RPMI8226 (cell line): ENCODE measurements at regions not wholly inside any gene's neighbourhood (a gene's known extent, or its start where the extent isn't known, plus 50 kb on each side); places are given as distances from the start of the nearest gene placed in this dataset.
"Not testable (repeated sequence)": the region's sequence is repeated elsewhere in the genome, so short reads cannot be mapped to it uniquely, and the experiment has no call there.

Experiments
- DNase-seq: peaks from one replicate; pipeline ENCODE4 v3.0.0-alpha.2; 2015

- DNase-seq: no peak
Measured at GRCh38 chr18:66271962-66272361, 331.9 kb downstream of the CDH19 start.

GRCh38 chr18:66264130-66264529 lies 339.8 kb downstream of the CDH19 start:
- no peak for DNase-seq

DNA sequence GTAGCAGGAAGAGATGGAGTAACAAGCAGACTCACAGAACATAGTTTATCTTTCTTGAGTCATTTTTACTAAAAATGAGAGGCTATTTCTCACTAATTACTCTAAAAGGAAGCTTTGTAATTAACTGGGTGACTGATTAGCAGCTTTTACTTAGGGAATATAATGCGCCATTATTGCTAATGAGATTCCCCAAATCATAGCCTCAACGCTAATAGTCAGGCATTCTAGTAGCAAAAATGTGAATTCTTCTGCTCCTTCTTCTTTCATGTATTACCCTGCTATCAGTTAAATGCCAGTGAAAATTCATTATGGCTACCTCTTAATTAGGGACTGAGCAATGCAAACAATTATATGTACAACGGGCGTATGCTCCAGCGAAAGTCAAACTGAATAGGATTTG lies 349.8 kb downstream of the CDH19 start:
- no peak for DNase-seq

DNA sequence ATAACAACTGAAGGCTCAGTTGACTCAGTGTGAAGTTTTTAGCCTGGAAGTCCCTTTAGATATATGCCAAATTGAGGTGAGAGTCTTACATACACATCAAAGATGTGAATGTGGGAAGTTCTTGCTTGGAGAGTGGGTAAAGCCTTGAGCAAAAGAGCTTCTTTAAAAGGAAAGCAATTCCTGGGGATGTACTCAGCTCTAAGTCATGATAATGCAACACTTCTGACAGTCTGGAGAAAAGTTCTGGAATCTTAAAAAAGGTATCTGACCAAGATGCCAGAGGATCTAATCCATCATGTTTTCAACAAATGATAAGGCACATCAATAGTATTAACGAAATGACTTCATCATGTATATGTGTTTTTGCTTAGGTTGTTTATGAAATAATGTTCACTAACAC lies 351.2 kb downstream of the CDH19 start:
- DNase-seq: no peak

GRCh38 chr18:66235206-66235605 lies 368.7 kb downstream of the CDH19 start:
- no peak for DNase-seq

GRCh38 chr18:66226782-66227181 lies 377.1 kb downstream of the CDH19 start:
- no peak for DNase-seq

DNA sequence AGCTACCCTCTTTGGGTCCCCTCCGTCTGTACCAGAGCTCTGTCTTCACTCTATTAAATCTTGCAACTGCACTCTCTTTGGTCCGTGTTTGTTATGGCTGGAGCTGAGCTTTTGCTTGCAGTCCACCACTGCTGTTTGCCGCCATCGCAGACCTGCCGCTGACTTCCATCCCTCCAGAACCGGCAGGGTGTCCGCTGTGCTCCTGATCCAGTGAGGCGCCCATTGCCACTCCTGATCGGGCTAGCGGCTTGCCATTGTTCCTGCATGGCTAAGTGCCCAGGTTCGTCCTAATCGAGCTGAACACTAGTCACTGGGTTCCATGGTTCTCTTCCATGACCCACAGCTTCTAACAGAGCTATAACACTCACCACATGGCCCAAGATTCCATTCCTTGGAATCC lies 380.6 kb downstream of the CDH19 start:
- not testable (repeated sequence) for DNase-seq

DNA sequence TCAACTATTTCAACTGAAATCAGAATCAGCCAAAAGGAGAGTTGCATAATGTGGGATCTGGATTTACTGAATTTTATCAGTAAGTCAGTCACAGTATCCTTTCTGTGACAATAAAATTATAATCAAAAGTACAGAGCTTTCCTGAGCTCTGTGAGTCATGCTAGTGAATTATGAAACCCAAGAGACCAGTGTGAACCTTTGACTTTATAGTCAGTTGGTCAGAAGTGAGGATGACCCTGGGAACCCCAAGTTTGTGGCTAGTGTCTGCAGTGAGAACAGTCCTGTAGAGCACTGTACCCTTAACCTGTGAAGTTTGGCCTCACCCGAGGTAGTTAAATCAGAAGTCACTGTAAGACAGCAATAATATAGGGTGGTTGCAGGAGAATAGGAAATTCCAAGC lies 381.7 kb downstream of the CDH19 start:
- no peak for DNase-seq

DNA sequence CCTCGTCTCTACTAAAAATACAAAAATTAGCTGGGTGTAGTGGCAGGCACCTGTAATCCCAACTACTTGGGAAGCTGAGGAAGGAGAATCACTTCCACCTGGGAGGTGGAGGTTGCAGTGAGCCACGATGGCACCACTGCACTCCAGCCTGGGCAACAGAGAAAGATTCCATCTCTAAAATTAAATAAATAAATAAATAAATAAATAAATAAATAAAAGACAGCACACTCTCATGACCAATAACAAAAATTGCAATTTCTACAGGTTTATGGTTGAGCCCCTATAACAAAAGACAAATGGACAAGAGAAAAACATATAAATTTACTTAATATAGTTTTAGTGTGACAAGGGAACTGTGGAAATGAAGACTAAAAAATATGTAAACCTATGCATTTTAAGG lies 384.1 kb downstream of the CDH19 start:
- no peak for DNase-seq

DNA sequence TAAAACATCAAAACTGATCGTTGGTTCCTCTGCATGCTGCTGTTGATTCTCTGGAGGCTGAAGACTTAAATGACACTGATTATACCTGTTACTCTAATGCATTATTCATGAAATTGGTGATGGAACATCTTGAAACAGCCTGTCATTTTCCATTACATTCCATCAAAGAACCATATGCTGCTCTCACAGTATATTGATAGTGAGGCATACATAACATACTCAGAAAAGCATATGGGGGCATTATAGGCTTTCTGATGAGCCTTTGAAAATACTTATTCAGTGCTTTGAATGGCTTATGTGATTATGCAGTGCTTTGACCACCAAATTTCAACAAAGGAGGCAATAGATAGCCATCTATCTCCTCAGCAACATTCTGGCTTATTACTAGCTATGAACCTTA lies 392.1 kb downstream of the CDH19 start:
- no peak for DNase-seq

GRCh38 chr18:66210875-66211274 lies 393.0 kb downstream of the CDH19 start:
- no peak for DNase-seq

DNA sequence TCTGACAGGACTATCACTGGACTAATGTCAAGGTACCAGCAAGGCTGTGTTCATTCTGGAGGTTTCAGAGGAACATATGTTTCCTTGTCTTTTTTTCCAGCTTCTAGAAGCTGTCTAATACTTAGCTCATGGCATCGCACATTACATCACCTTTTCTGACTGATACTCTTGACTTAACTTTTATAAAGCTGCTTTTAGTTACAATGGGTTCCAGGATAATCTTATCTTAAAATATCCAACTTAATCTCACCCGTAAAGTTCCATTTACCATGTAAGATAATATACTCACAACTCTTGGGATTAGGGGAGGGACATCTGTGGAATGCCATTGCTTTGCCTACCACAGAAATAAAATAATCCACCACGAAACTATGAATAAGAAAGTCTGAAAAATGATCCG lies 394.2 kb downstream of the CDH19 start:
- DNase-seq: no peak

GRCh38 chr18:66196805-66197204 lies 407.1 kb downstream of the CDH19 start:
- DNase-seq: no peak

GRCh38 chr18:66193938-66194337 lies 410.0 kb downstream of the CDH19 start:
- DNase-seq: no peak

DNA sequence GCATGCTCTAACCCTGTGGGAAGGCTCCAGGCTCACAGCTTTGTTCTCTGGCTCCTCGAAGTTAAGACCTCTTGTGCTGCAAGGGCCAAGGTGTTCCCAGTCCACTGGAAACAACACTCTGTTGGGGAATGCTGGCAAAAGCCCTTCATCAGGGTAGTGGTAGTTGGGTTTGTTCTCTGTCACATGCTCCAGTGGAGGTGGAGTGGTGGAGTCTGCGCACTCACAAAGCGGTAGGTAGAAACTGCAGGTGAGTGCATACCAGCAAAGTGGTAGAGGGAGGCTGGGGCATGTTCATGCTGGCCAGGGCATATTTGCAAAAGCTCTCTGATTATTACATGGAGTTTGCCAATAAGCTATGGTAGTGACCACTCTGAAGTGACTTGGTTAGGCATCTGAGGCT lies 410.5 kb downstream of the CDH19 start:
- DNase-seq: no peak

DNA sequence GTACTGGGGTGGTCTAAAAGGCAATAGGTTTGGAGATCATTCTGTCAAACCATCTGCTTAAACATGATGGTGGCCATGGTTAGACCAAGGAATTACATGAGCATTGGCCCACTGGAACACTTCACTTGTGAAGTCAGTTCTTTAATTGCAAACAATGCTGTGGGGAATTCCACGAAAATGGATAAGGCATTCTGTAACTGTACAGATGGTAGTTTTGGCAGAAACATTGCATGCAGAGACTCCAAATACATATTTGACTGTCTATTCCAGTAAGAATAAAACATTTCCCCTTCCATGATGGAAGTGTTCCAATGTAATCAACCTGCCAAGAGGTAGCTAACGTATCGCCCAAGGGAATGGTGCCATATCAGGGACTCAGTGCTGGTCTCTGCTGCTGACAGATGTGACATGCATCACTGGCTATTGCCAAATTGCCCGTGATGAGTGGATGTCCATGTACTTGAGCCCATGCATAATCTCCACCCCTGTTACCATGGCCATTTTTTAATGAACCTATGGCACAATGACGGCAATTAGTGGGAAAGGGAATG lies 417.9 kb downstream of the CDH7 start:
- no peak for DNase-seq

DNA sequence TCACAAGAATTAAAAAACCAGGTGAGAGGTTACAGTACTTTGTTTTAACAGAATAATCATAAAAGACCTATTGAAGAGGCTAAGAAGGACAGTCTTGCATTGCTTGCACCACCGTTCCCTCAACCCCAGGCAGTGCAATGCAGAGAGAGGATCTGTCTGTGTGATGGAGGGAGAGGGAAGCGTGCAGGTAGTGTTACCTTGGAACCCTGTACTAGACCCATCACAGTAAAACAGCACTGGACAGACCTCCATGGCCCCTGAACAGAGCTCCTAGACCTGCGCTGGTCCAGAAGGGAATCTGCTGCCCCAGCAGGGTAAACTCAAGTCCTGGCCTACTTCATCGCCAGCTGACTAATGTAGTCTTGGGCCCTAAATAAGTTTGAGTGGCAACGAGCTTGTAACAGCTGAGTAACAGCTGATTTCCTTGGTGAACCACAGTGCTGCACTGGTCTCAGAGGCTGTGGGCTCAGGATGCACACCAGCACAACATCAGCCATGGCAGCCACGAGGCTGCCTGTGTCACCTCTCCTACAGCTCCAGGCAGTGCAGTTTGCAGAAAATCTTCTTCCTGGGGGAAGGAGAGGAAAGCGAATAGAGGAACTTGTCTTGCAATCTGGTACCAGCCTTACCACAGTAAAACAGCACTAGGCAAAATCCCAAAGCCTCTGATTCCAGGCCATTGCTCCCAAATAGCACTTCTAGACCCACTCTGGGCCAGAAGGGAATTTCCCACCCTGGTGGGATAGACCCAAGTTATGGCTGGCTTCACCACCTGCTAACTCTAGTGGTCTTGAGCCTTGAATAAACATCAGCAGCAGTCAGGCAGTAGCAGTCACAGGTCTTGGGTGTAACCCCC lies 417.2 kb downstream of the CDH7 start:
- no peak for DNase-seq

DNA sequence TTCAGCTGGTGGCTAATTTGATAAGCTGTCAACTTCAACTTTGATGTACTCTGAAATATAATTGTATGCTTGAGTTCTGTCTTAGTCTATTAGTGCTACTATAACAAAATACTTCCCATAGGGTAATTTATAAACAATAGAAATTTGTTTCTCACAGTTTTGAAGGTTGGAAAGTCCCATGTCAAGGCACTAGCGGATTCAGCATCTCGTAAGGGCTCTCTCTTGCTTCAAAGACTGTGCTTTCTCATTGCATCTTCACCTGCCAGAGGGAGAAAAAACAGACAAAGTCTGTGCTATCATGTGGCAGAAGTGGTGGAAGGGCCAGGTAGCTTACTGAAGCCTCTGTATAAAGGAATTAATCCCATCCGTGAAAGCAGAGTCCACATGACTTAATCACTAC lies 409.2 kb downstream of the CDH7 start:
- DNase-seq: no peak

DNA sequence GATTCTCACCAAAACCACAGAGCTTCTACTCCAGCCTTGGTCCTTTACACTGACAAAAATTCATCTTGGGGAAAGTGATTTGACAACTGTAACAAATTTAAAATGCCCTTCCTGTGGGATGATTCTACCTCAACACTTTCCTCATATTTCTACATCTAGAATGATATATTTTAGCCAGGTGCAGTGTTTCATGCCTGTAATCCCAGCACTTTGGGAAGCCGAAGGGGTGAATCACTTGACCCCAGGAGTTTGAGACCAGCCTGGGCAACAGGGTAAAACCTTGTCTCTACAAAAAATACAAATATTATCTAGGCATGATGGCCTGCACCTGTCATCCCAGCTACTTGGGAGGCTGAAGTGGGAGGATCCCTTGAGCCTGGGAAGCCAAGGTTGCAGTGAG lies 408.6 kb downstream of the CDH7 start:
- DNase-seq: no peak

- no peak for DNase-seq
Measured at GRCh38 chr18:66156946-66157687, 406.3 kb downstream of the CDH7 start.

GRCh38 chr18:66150650-66151049 lies 399.8 kb downstream of the CDH7 start:
- no peak for DNase-seq

DNA sequence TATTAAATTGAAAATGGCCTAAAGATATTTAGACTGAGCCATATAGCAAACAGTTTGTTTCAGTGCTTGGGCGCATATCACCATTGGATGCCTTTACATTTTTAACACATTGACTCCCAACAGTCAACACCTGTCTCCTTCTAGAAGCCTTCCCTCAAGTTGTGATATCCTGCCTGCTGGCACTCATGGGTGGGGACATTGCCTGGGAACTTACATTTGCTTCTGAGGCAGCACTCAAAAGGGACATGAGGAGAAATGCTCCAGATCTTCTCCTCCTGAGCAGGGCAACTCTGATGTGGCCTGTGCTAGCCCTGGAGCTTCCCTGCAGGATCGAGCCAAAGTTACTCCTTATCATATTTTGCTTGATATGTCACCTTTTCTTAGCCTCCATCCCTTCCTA lies 392.2 kb downstream of the CDH7 start:
- no peak for DNase-seq

DNA sequence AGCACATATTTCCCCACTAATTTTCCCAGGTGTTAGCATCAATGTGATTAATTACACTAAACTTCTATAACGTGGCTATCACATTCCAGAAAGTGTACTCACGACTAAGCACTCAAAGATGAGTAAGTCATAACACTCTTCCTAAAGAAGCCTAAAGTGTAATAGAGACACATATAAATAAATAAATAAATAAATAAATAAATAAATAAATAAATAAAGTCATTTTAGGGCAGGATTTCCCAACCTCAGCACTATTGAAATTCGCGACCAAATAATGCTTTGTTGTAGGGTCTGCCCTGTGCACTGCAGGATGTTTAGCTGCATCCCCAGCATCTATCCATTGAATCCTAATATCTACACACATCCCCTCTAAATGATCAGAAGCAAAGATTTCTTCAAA lies 390.9 kb downstream of the CDH7 start:
- no peak for DNase-seq

GRCh38 chr18:66138642-66139041 lies 387.8 kb downstream of the CDH7 start:
- no peak for DNase-seq
